Mucosa of stomach (tissue), 1 donor: ENCODE measurements at regions not wholly inside any gene's neighbourhood (a gene's known extent, or its start where the extent isn't known, plus 50 kb on each side); places are given as distances from the start of the nearest gene placed in this dataset.
A peak's percentile ranks its signal among the peaks of the same experiment; 100 is the strongest.

Experiments
- H3K27me3 ChIP-seq: one replicate; pipeline ENCODE4 v1.7.0; 2013; ENCODE audit warnings: mild to moderate bottlenecking, low read length; ENCODE audit not compliant: control insufficient read depth, insufficient read depth
- H3K36me3 ChIP-seq: one replicate; pipeline ENCODE4 v1.7.0; 2013; ENCODE audit warnings: low read length; ENCODE audit not compliant: control insufficient read depth, insufficient read depth
- H3K4me1 ChIP-seq: one replicate; pipeline ENCODE4 v1.7.0; 2013; ENCODE audit warnings: mild to moderate bottlenecking, low read length; ENCODE audit not compliant: control insufficient read depth, insufficient read depth
- H3K4me3 ChIP-seq: one replicate; pipeline ENCODE4 v1.7.0; 2013; ENCODE audit warnings: low read length
- H3K9ac ChIP-seq: one replicate; pipeline ENCODE4 v1.7.0; 2013; ENCODE audit warnings: mild to moderate bottlenecking, low read length, moderate library complexity
- H3K9me3 ChIP-seq: one replicate; pipeline ENCODE4 v1.7.0; 2013; ENCODE audit warnings: mild to moderate bottlenecking, low read length, moderate library complexity; ENCODE audit not compliant: control insufficient read depth
- donor health status: Pancreatic carcinoma.

GRCh38 chr21:41068967-41069642 lies 98.9 kb upstream of the BACE2 start:
- H3K4me3 ChIP-seq: no peak overlapping the region
- no peaks in the 10 kb centered on the region for H3K9me3 ChIP-seq
- H3K4me1 ChIP-seq: no peaks in the 10 kb centered on the region
- H3K36me3 ChIP-seq: no peaks in the 10 kb centered on the region
- peaks cover 16% of the 10 kb centered on the region for H3K27me3 ChIP-seq
- peak overlapping the region; percentile 19 for H3K9ac ChIP-seq

GRCh38 chr21:41070284-41070683 lies 97.7 kb upstream of the BACE2 start:
- no peak overlapping the region for H3K4me3 ChIP-seq
- H3K36me3 ChIP-seq: no peaks in the 10 kb centered on the region
- no peak overlapping the region for H3K9ac ChIP-seq
- H3K27me3 ChIP-seq: peaks cover 16% of the 10 kb centered on the region
- no peaks in the 10 kb centered on the region for H3K9me3 ChIP-seq
- no peaks in the 10 kb centered on the region for H3K4me1 ChIP-seq

- H3K9ac ChIP-seq: no peak overlapping the region
- H3K36me3 ChIP-seq: no peaks in the 10 kb centered on the region
- no peaks in the 10 kb centered on the region for H3K4me1 ChIP-seq
- H3K27me3 ChIP-seq: peaks cover 16% of the 10 kb centered on the region
- H3K4me3 ChIP-seq: no peak overlapping the region
- no peaks in the 10 kb centered on the region for H3K9me3 ChIP-seq
These were observed 96.4 kb upstream of the BACE2 start for GRCh38 chr21:41071258-41072171.

GRCh38 chr21:41073558-41073957 lies 94.4 kb upstream of the BACE2 start:
- Histone ChIP-seq H3K36me3 (no peaks in the 10 kb centered on the region), H3K4me3 (no peak overlapping the region), H3K9me3 (no peaks in the 10 kb centered on the region), H3K9ac (no peak overlapping the region), H3K4me1 (no peaks in the 10 kb centered on the region), H3K27me3 (peaks cover 5% of the 10 kb centered on the region)

- H3K27me3 ChIP-seq: no peaks in the 10 kb centered on the region
- no peaks in the 10 kb centered on the region for H3K4me1 ChIP-seq
- no peaks in the 10 kb centered on the region for H3K9me3 ChIP-seq
- no peaks in the 10 kb centered on the region for H3K36me3 ChIP-seq
- no peak overlapping the region for H3K4me3 ChIP-seq
- no peak overlapping the region for H3K9ac ChIP-seq
These were observed 93.4 kb upstream of the BACE2 start for GRCh38 chr21:41074396-41075184.

GRCh38 chr21:41075656-41076055 lies 92.3 kb upstream of the BACE2 start:
- Histone ChIP-seq H3K4me3 (no peak overlapping the region), H3K36me3 (no peaks in the 10 kb centered on the region), H3K9ac (no peak overlapping the region), H3K9me3 (no peaks in the 10 kb centered on the region), H3K4me1 (peaks cover 4% of the 10 kb centered on the region), H3K27me3 (no peaks in the 10 kb centered on the region)

GRCh38 chr21:41076064-41076463 lies 91.9 kb upstream of the BACE2 start:
- Histone ChIP-seq H3K9ac (no peak overlapping the region), H3K4me3 (no peak overlapping the region), H3K4me1 (peaks cover 4% of the 10 kb centered on the region), H3K36me3 (no peaks in the 10 kb centered on the region), H3K9me3 (no peaks in the 10 kb centered on the region), H3K27me3 (peaks cover under 1% of the 10 kb centered on the region)

- Histone ChIP-seq H3K36me3 (no peaks in the 10 kb centered on the region), H3K4me1 (peaks cover 4% of the 10 kb centered on the region), H3K4me3 (no peak overlapping the region), H3K9me3 (no peaks in the 10 kb centered on the region), H3K9ac (no peak overlapping the region), H3K27me3 (peaks cover 9% of the 10 kb centered on the region)
These were observed 88.8 kb upstream of the BACE2 start for GRCh38 chr21:41079159-41079558.

- peaks cover 4% of the 10 kb centered on the region for H3K4me1 ChIP-seq
- H3K9ac ChIP-seq: no peak overlapping the region
- no peaks in the 10 kb centered on the region for H3K9me3 ChIP-seq
- H3K4me3 ChIP-seq: no peak overlapping the region
- H3K36me3 ChIP-seq: no peaks in the 10 kb centered on the region
- H3K27me3 ChIP-seq: peaks cover 9% of the 10 kb centered on the region
These were observed 87.4 kb upstream of the BACE2 start for GRCh38 chr21:41080485-41081121.

GRCh38 chr21:41086569-41086968 lies 81.4 kb upstream of the BACE2 start:
- Histone ChIP-seq H3K9ac (no peak overlapping the region), H3K4me3 (no peak overlapping the region), H3K9me3 (no peaks in the 10 kb centered on the region), H3K27me3 (peaks cover 5% of the 10 kb centered on the region), H3K4me1 (no peaks in the 10 kb centered on the region), H3K36me3 (no peaks in the 10 kb centered on the region)

GRCh38 chr21:41090981-41091380 lies 77.0 kb upstream of the BACE2 start:
- H3K9ac ChIP-seq: no peak overlapping the region
- no peaks in the 10 kb centered on the region for H3K27me3 ChIP-seq
- H3K4me1 ChIP-seq: no peaks in the 10 kb centered on the region
- H3K36me3 ChIP-seq: no peaks in the 10 kb centered on the region
- no peaks in the 10 kb centered on the region for H3K9me3 ChIP-seq
- H3K4me3 ChIP-seq: no peak overlapping the region
